H1 (cell line): ENCODE measurements at regions not wholly inside any gene's neighbourhood (a gene's known extent, or its start where the extent isn't known, plus 50 kb on each side); places are given as distances from the start of the nearest gene placed in this dataset.
"Not testable (repeated sequence)": the region's sequence is repeated elsewhere in the genome, so short reads cannot be mapped to it uniquely, and the experiment has no call there.

ENCODE experiments used
- BRCA1 ChIP-seq: IDR thresholded peaks from 2 replicates; pipeline ENCODE4 v1.6.1; 2012; ENCODE audit warnings: low read depth, low read length, improper control_type of control experiment
- CHD2 ChIP-seq: IDR thresholded peaks from 2 replicates; pipeline ENCODE4 v1.6.1; 2012; ENCODE audit warnings: low read length, improper control_type of control experiment
- CTCF ChIP-seq, 3 experiments: IDR thresholded peaks; 1 replicate in 2 of 3; 2 replicates in 1 of 3; pipeline versions ENCODE4 v1.5.1 to v1.6.1; 2011; ENCODE audit warnings: low read length in 3 of 3, mild to moderate bottlenecking in 3 of 3, inconsistent platforms in 2 of 3, low read depth in 1 of 3, moderate library complexity in 1 of 3; ENCODE audit not compliant: insufficient read depth in 1 of 3; ENCODE audit errors: control extremely low read depth in 1 of 3
- JUN ChIP-seq: IDR thresholded peaks from 2 replicates; pipeline ENCODE4 v1.6.1; 2011; ENCODE audit warnings: low read depth, mild to moderate bottlenecking, improper control_type of control experiment, low read length
- MAX ChIP-seq: IDR thresholded peaks from 2 replicates; pipeline ENCODE4 v1.6.1; 2012; ENCODE audit warnings: inconsistent platforms
- NANOG ChIP-seq: IDR thresholded peaks from 2 replicates; pipeline ENCODE4 v1.6.1; 2011; ENCODE audit warnings: low read length, low read depth, mild to moderate bottlenecking, inconsistent platforms; ENCODE audit not compliant: insufficient read depth, poor library complexity, severe bottlenecking
- POLR2A ChIP-seq, 2 experiments: IDR thresholded peaks; 1 replicate in 1 of 2; 2 replicates in 1 of 2; pipeline ENCODE4 v1.6.1; 2011; ENCODE audit warnings: low read depth in 2 of 2, low read length in 2 of 2, mild to moderate bottlenecking in 2 of 2; ENCODE audit errors: control extremely low read depth in 1 of 2
- POLR2AphosphoS5 ChIP-seq: IDR thresholded peaks from 2 replicates; pipeline ENCODE4 v1.6.1; 2011; ENCODE audit warnings: low read depth, low read length
- RAD21 ChIP-seq, 2 experiments: IDR thresholded peaks in 1 of 2; conservative IDR thresholded peaks in 1 of 2; 2 replicates each; pipeline ENCODE4 v1.6.1; 2011; ENCODE audit warnings: low read depth in 2 of 2, low read length in 2 of 2, improper control_type of control experiment in 1 of 2, inconsistent platforms in 1 of 2, mild to moderate bottlenecking in 1 of 2, moderate library complexity in 1 of 2
- RBBP5 ChIP-seq: IDR thresholded peaks from 2 replicates; pipeline ENCODE4 v1.7.1; 2012; ENCODE audit warnings: low read depth, mild to moderate bottlenecking, inconsistent platforms, low read length, moderate library complexity, borderline replicate concordance
- SRF ChIP-seq: IDR thresholded peaks from 2 replicates; pipeline ENCODE4 v1.6.1; 2011; ENCODE audit warnings: mild to moderate bottlenecking, low read depth, low read length, moderate library complexity
- USF2 ChIP-seq: IDR thresholded peaks from 2 replicates; pipeline ENCODE4 v1.6.1; 2011; ENCODE audit warnings: low read length, improper control_type of control experiment

- not testable (repeated sequence) for TF ChIP-seq POLR2AphosphoS5; POLR2A (IDR thresholded peaks at IDR 0.05; ENCODE audit: control extremely low read depth in 1 of 2, low read depth in 2 of 2, low read length in 2 of 2); MAX; RAD21 (IDR thresholded peaks at IDR 0.05 in 1 of 2, conservative IDR thresholded peaks at IDR 0.05 in 1 of 2; ENCODE audit: low read depth in 2 of 2, low read length in 2 of 2); CTCF (IDR thresholded peaks at IDR 0.05; ENCODE audit: control extremely low read depth in 1 of 3, insufficient read depth in 1 of 3, low read depth in 1 of 3, low read length in 3 of 3); JUN; CHD2; NANOG; SRF; USF2; BRCA1; RBBP5
Measured at GRCh38 chr3:169006398-169006797, 657.1 kb downstream of the MECOM start.
